HCT116 (cell line): ENCODE measurements at regions not wholly inside any gene's neighbourhood (a gene's known extent, or its start where the extent isn't known, plus 50 kb on each side); places are given as distances from the start of the nearest gene placed in this dataset.

Experiments
- ATAC-seq: fragments of 200-7000 bp; cut with Tn5 transposase; 2 replicates; pipeline ENCODE4 v1.9.1; 2020; ENCODE audit warnings: mild to moderate bottlenecking, moderate library complexity
- BruUV-seq: library from RNA; stranded (reverse); fragments of 400-500 nt; replicated peaks from 2 replicates; lab custom pipeline; 2021; lab: Mats Ljungman, UMichigan
- CTCF ChIA-PET: fragments of 300-600 bp; sonication (Branson Sonifier 250); formaldehyde crosslinking; loops from one replicate; lab custom pipeline; 2021; ENCODE audit warnings: antibody characterized with exemption; lab: Charles Lee
- POLR2A ChIA-PET: fragments of 300-600, 350-600 bp; sonication (Branson Sonifier 250); formaldehyde crosslinking; loops from one replicate; lab custom pipeline; 2021; ENCODE audit warnings: antibody characterized with exemption; lab: Charles Lee
- RAD21 ChIA-PET, 2 experiments: fragments of 300-600 bp; sonication (Branson Sonifier 250); formaldehyde crosslinking; loops; one replicate each; lab custom pipeline; 2023; ENCODE audit warnings: low total read pairs in 2 of 2; ENCODE audit not compliant: uncharacterized antibody in 2 of 2, unreplicated experiment in 2 of 2, low non-redundant PET in 1 of 2; lab: Charles Lee
- DNase-seq: peaks from one replicate; pipeline ENCODE4 v3.0.0-alpha.2; 2010; ENCODE audit warnings: low read depth, low spot score
- H2AFZ ChIP-seq: fragments of 200-600 bp; shearing (Covaris generic), sonication (generic); 2 replicates; pipeline ENCODE4 v1.6.1; 2017; ENCODE audit warnings: low read depth, mixed run types, mixed read lengths, antibody characterized with exemption, low read length; ENCODE audit not compliant: poor library complexity, severe bottlenecking
- H3K27ac ChIP-seq: 2 replicates; pipeline ENCODE4 v1.5.1; 2012; ENCODE audit warnings: low read depth, low read length
- H3K27me3 ChIP-seq: fragments of 200-600 bp; sonication (generic); 2 replicates; pipeline ENCODE4 v1.6.1; 2016; ENCODE audit warnings: mixed run types, low read length, mixed read lengths; ENCODE audit not compliant: insufficient read depth
- H3K36me3 ChIP-seq, 2 experiments: fragments of 200-500 bp in 1 of 2; fragments of 200-600 bp in 1 of 2; sonication (Bioruptor generic) in 1 of 2; sonication (generic) in 1 of 2; 2 replicates each; pipeline versions ENCODE4 v1.5.1 to v1.6.1; 2014 to 2016; ENCODE audit warnings: low read length in 2 of 2, inconsistent platforms in 1 of 2, mixed read lengths in 1 of 2, mixed run types in 1 of 2; ENCODE audit not compliant: insufficient read depth in 2 of 2, control insufficient read depth in 1 of 2
- H3K4me1 ChIP-seq, 2 experiments: fragments of 200-600 bp in 1 of 2; sonication (generic) in 1 of 2; 2 replicates each; pipeline versions ENCODE4 v1.5.1 to v1.6.1; 2012 to 2017; ENCODE audit warnings: low read length in 2 of 2, inconsistent platforms in 1 of 2, mild to moderate bottlenecking in 1 of 2, mixed read lengths in 1 of 2, mixed run types in 1 of 2, moderate library complexity in 1 of 2; ENCODE audit not compliant: insufficient read depth in 2 of 2, control insufficient read depth in 1 of 2
- H3K4me2 ChIP-seq: fragments of 200-600 bp; sonication (generic); 2 replicates; pipeline ENCODE4 v1.6.1; 2017; ENCODE audit warnings: mixed run types, low read length, mixed read lengths
- H3K4me3 ChIP-seq, 2 experiments: fragments of 200-600 bp in 1 of 2; sonication (generic) in 1 of 2; replicated peaks in 1 of 2; 2 replicates each; pipeline ENCODE4 v1.5.1; 2011 to 2016; ENCODE audit warnings: low read length in 2 of 2, control low read depth in 1 of 2, low read depth in 1 of 2, mild to moderate bottlenecking in 1 of 2, mixed read lengths in 1 of 2, mixed run types in 1 of 2
- H3K79me2 ChIP-seq: fragments of 200-600 bp; sonication (generic); 2 replicates; pipeline ENCODE4 v1.6.1; 2017; ENCODE audit warnings: mild to moderate bottlenecking, mixed run types, low read length, moderate library complexity, mixed read lengths; ENCODE audit not compliant: insufficient read depth
- H3K9ac ChIP-seq: fragments of 200-600 bp; sonication (generic); 2 replicates; pipeline ENCODE4 v1.6.1; 2016; ENCODE audit warnings: low read length, mixed read lengths
- H3K9me2 ChIP-seq: fragments of 200-600 bp; sonication (generic), shearing (Covaris generic); 2 replicates; pipeline ENCODE4 v1.6.1; 2017; ENCODE audit warnings: mixed run types, mild to moderate bottlenecking, moderate library complexity; ENCODE audit not compliant: insufficient read depth
- H3K9me3 ChIP-seq, 2 experiments: fragments of 200-500 bp in 1 of 2; fragments of 200-600 bp in 1 of 2; sonication (Bioruptor generic) in 1 of 2; sonication (generic) in 1 of 2; 2 replicates each; pipeline ENCODE4 v1.6.1; 2014 to 2017; ENCODE audit warnings: low read length in 2 of 2, mixed read lengths in 2 of 2, inconsistent platforms in 1 of 2, low read depth in 1 of 2, mild to moderate bottlenecking in 1 of 2, mixed run types in 1 of 2, moderate library complexity in 1 of 2; ENCODE audit not compliant: control insufficient read depth in 1 of 2, insufficient read depth in 1 of 2
- H4K20me1 ChIP-seq: fragments of 200-600 bp; sonication (generic), shearing (Covaris generic); 2 replicates; pipeline ENCODE4 v1.6.1; 2017; ENCODE audit warnings: mixed run types, mild to moderate bottlenecking, moderate library complexity; ENCODE audit not compliant: insufficient read depth
- ATF3 ChIP-seq: IDR thresholded peaks from 2 replicates; pipeline ENCODE4 v1.6.1; 2012
- CBX3 ChIP-seq: IDR thresholded peaks from 2 replicates; pipeline ENCODE4 v1.6.1; 2012; ENCODE audit warnings: low read depth
- CEBPB ChIP-seq: IDR thresholded peaks from 2 replicates; pipeline ENCODE4 v1.6.1; 2012; ENCODE audit warnings: low read depth
- EGR1 ChIP-seq: IDR thresholded peaks from 2 replicates; pipeline ENCODE4 v1.6.1; 2012; ENCODE audit warnings: low read depth
- EZH2 ChIP-seq: fragments of 200-600 bp; sonication (generic); IDR thresholded peaks from 2 replicates; pipeline ENCODE4 v1.6.1; 2017; ENCODE audit warnings: antibody characterized with exemption, mixed run types
- EZH2phosphoT487 ChIP-seq: fragments of 200-600 bp; IDR thresholded peaks from 2 replicates; pipeline ENCODE4 v1.6.1; 2018; ENCODE audit warnings: antibody characterized with exemption, borderline replicate concordance
- JUND ChIP-seq: IDR thresholded peaks from 2 replicates; pipeline ENCODE4 v1.6.1; 2012
- POLR2A ChIP-seq: IDR thresholded peaks from 2 replicates; pipeline ENCODE4 v1.7.0; 2011; ENCODE audit warnings: borderline replicate concordance; ENCODE audit not compliant: insufficient read depth, insufficient read length; ENCODE audit errors: extremely low read depth
- POLR2AphosphoS5 ChIP-seq: IDR thresholded peaks from 2 replicates; pipeline ENCODE4 v1.6.1; 2011; ENCODE audit warnings: mild to moderate bottlenecking, low read depth, low read length, moderate library complexity
- RAD21 ChIP-seq: IDR thresholded peaks from 2 replicates; pipeline ENCODE4 v1.6.1; 2012; ENCODE audit warnings: low read depth, mild to moderate bottlenecking
- REST ChIP-seq: IDR thresholded peaks from 2 replicates; pipeline ENCODE4 v1.6.1; 2012; ENCODE audit warnings: low read depth
- SIN3A ChIP-seq: IDR thresholded peaks from 2 replicates; pipeline ENCODE4 v1.6.1; 2012; ENCODE audit warnings: low read depth
- SP1 ChIP-seq: IDR thresholded peaks from 2 replicates; pipeline ENCODE4 v1.6.1; 2012; ENCODE audit warnings: low read depth
- SRF ChIP-seq: IDR thresholded peaks from 2 replicates; pipeline ENCODE4 v1.6.1; 2012; ENCODE audit warnings: low read depth
- YY1 ChIP-seq: IDR thresholded peaks from 2 replicates; pipeline ENCODE4 v1.6.1; 2011; ENCODE audit warnings: low read length, low read depth, moderate library complexity, mild to moderate bottlenecking; ENCODE audit not compliant: insufficient replicate concordance; ENCODE audit errors: extremely low read depth
- intact Hi-C: fragments of 100-400 bp; cut with micrococcal nuclease; formaldehyde crosslinking; loops from 2 replicates; pipeline ENCODE4 v1.10.0; 2022

- Histone ChIP-seq H3K9me2 (no peaks in the 10 kb centered on the region), H3K36me3 (no peaks in the 10 kb centered on the region), H3K79me2 (no peaks in the 10 kb centered on the region), H3K4me1 (no peaks in the 10 kb centered on the region), H3K4me2 (no peak overlapping the region), H3K9me3 (no peaks in the 10 kb centered on the region), H3K27ac (no peak overlapping the region), H3K27me3 (no peaks in the 10 kb centered on the region), H3K4me3 (no peak overlapping the region), H4K20me1 (no peaks in the 10 kb centered on the region), H3K9ac (no peak overlapping the region), H2AFZ (no peak overlapping the region)
- ChIA-PET RAD21 (no interaction called here), CTCF (no interaction called here), POLR2A (no interaction called here)
- DNase-seq (no peak), ATAC-seq (no peak)
- no TSS peak for BruUV-seq
- no peak for TF ChIP-seq SIN3A
- no peak for TF ChIP-seq POLR2A
- TF ChIP-seq REST = no peak
- no peak for TF ChIP-seq EZH2phosphoT487
- TF ChIP-seq EGR1 = no peak
- no peak for TF ChIP-seq JUND
- TF ChIP-seq EZH2 = no peak
- TF ChIP-seq POLR2AphosphoS5 = no peak
- TF ChIP-seq CEBPB = no peak
- no peak for TF ChIP-seq YY1
- no peak for TF ChIP-seq SP1
- TF ChIP-seq ATF3 = no peak
- no peak for TF ChIP-seq RAD21
- TF ChIP-seq SRF = no peak
- TF ChIP-seq CBX3 = no peak
- intact Hi-C loops = no loop called here
Measured at GRCh38 chr14:37894463-37894862, 299.0 kb downstream of the TTC6 start.
